Neural cell (in vitro differentiated cells): ENCODE measurements at regions not wholly inside any gene's neighbourhood (a gene's known extent, or its start where the extent isn't known, plus 50 kb on each side); places are given as distances from the start of the nearest gene placed in this dataset.

Experiments used
- H2AFZ ChIP-seq: fragments of 200-600, 300-800 bp; sonication (generic), shearing (Covaris generic); 2 replicates; pipeline ENCODE4 v1.6.0; 2014; ENCODE audit warnings: low read depth, mild to moderate bottlenecking, antibody characterized with exemption, low read length, moderate library complexity
- H3F3A ChIP-seq: fragments of 200-600 bp; shearing (Covaris generic); 2 replicates; pipeline ENCODE4 v1.6.1; 2016; ENCODE audit warnings: mild to moderate bottlenecking, moderate library complexity, mixed read lengths, antibody characterized with exemption, low read length; ENCODE audit not compliant: insufficient read depth, poor library complexity, severe bottlenecking
- H3K27ac ChIP-seq: fragments of 200-600, 300-800 bp; sonication (generic), shearing (Covaris generic); 2 replicates; pipeline ENCODE4 v1.5.1; 2014; ENCODE audit warnings: mild to moderate bottlenecking, low read length, moderate library complexity
- H3K27me3 ChIP-seq: fragments of 300-800, 200-600 bp; sonication (generic), shearing (Covaris generic); 2 replicates; pipeline ENCODE4 v1.6.0; 2014; ENCODE audit warnings: mild to moderate bottlenecking, low read depth, low read length, moderate library complexity; ENCODE audit not compliant: insufficient read depth
- H3K36me3 ChIP-seq: fragments of 300-800, 200-600 bp; sonication (generic), shearing (Covaris generic); 2 replicates; pipeline ENCODE4 v1.5.1; 2014; ENCODE audit warnings: mild to moderate bottlenecking, antibody characterized with exemption, low read length, moderate library complexity; ENCODE audit not compliant: insufficient read depth
- H3K4me2 ChIP-seq: fragments of 300-800, 200-600 bp; sonication (generic), shearing (Covaris generic); 2 replicates; pipeline ENCODE4 v1.6.0; 2014; ENCODE audit warnings: mild to moderate bottlenecking, low read length
- H3K4me3 ChIP-seq: fragments of 300-800, 200-600 bp; sonication (generic), shearing (Covaris generic); 2 replicates; pipeline ENCODE4 v1.5.1; 2014; ENCODE audit warnings: mild to moderate bottlenecking, low read length, moderate library complexity
- H3K79me2 ChIP-seq: fragments of 200-600 bp; shearing (Covaris generic); replicated peaks from 2 replicates; pipeline ENCODE4 v1.6.0; 2014; ENCODE audit warnings: mild to moderate bottlenecking, low read length, moderate library complexity; ENCODE audit not compliant: insufficient read depth
- H3K9ac ChIP-seq: fragments of 300-800, 200-600 bp; sonication (generic), shearing (Covaris generic); 2 replicates; pipeline ENCODE4 v1.6.1; 2016; ENCODE audit warnings: mild to moderate bottlenecking, low read length, mixed read lengths
- H3K9me2 ChIP-seq: fragments of 200-600 bp; shearing (Covaris generic); 2 replicates; pipeline ENCODE4 v1.6.1; 2016; ENCODE audit warnings: mild to moderate bottlenecking, low read length, mixed read lengths; ENCODE audit not compliant: insufficient read depth
- H3K9me3 ChIP-seq: fragments of 200-600, 300-800 bp; sonication (generic), shearing (Covaris generic); 2 replicates; pipeline ENCODE4 v1.6.1; 2016; ENCODE audit warnings: mild to moderate bottlenecking, mixed run types, low read length, moderate library complexity, mixed read lengths
- H4K20me1 ChIP-seq: fragments of 200-600 bp; shearing (Covaris generic); 2 replicates; pipeline ENCODE4 v1.6.1; 2016; ENCODE audit warnings: mild to moderate bottlenecking, mixed run types; ENCODE audit not compliant: insufficient read depth
- CTCF ChIP-seq: fragments of 450-650 bp; IDR thresholded peaks from 2 replicates; pipeline ENCODE4 v1.5.1; 2014; ENCODE audit warnings: antibody characterized with exemption, mild to moderate bottlenecking, moderate library complexity; ENCODE audit not compliant: poor library complexity, severe bottlenecking
- EP300 ChIP-seq: fragments of 450-650 bp; conservative IDR thresholded peaks from 2 replicates; pipeline ENCODE4 v1.6.1; 2014; ENCODE audit warnings: antibody characterized with exemption, mild to moderate bottlenecking, moderate library complexity; ENCODE audit not compliant: poor library complexity, severe bottlenecking
- EZH2 ChIP-seq: fragments of 200-600, 300-800 bp; shearing (Covaris generic), sonication (generic); IDR thresholded peaks from 2 replicates; pipeline ENCODE4 v1.6.1; 2014; ENCODE audit warnings: antibody characterized with exemption, low read length, borderline replicate concordance, mild to moderate bottlenecking; ENCODE audit not compliant: insufficient read depth, poor library complexity, severe bottlenecking
- MXI1 ChIP-seq: fragments of 450-650 bp; conservative IDR thresholded peaks from 2 replicates; pipeline ENCODE4 v1.6.1; 2014; ENCODE audit warnings: antibody characterized with exemption, mild to moderate bottlenecking; ENCODE audit not compliant: poor library complexity, severe bottlenecking
- POLR2AphosphoS5 ChIP-seq: IDR thresholded peaks from 2 replicates; pipeline ENCODE4 v1.6.1; 2012
- RAD21 ChIP-seq: fragments of 450-650 bp; conservative IDR thresholded peaks from 2 replicates; pipeline ENCODE4 v1.6.1; 2014; ENCODE audit warnings: antibody characterized with exemption, mild to moderate bottlenecking, moderate library complexity
- REST ChIP-seq: IDR thresholded peaks from 2 replicates; pipeline ENCODE4 v1.6.1; 2012; ENCODE audit warnings: borderline replicate concordance
- SMC3 ChIP-seq: fragments of 450-650 bp; conservative IDR thresholded peaks from 2 replicates; pipeline ENCODE4 v1.6.1; 2014; ENCODE audit warnings: antibody characterized with exemption, mild to moderate bottlenecking, moderate library complexity; ENCODE audit not compliant: poor library complexity
- TAF1 ChIP-seq: IDR thresholded peaks from 2 replicates; pipeline ENCODE4 v1.6.1; 2012; ENCODE audit warnings: low read depth

GRCh38 chr13:39998166-39998565 is 342.7 kb downstream of the COG6 start:
- Histone ChIP-seq H3K9me2 (no peaks in the 10 kb centered on the region), H3K27ac (no peak overlapping the region), H3K36me3 (no peaks in the 10 kb centered on the region), H3K27me3 (no peaks in the 10 kb centered on the region), H2AFZ (no peak overlapping the region), H3K9me3 (no peaks in the 10 kb centered on the region), H3K4me3 (no peak overlapping the region), H4K20me1 (no peaks in the 10 kb centered on the region), H3K9ac (no peak overlapping the region), H3F3A (no peaks in the 10 kb centered on the region), H3K79me2 (no peaks in the 10 kb centered on the region), H3K4me2 (no peak overlapping the region)
- TF ChIP-seq RAD21 (no peak), TAF1 (no peak), POLR2AphosphoS5 (no peak), EZH2 (no peak), REST (no peak), CTCF (no peak), MXI1 (no peak), SMC3 (no peak), EP300 (no peak)

GRCh38 chr13:40002016-40002415 is 346.6 kb downstream of the COG6 start:
- Histone ChIP-seq H3K36me3 (no peaks in the 10 kb centered on the region), H3K4me2 (no peak overlapping the region), H3F3A (no peaks in the 10 kb centered on the region), H4K20me1 (no peaks in the 10 kb centered on the region), H2AFZ (no peak overlapping the region), H3K27me3 (no peaks in the 10 kb centered on the region), H3K27ac (no peak overlapping the region), H3K79me2 (no peaks in the 10 kb centered on the region), H3K9ac (no peak overlapping the region), H3K9me2 (no peaks in the 10 kb centered on the region), H3K4me3 (no peak overlapping the region), H3K9me3 (no peaks in the 10 kb centered on the region)
- TF ChIP-seq EZH2 (no peak), MXI1 (no peak), RAD21 (no peak), SMC3 (no peak), REST (no peak), POLR2AphosphoS5 (no peak), EP300 (no peak), TAF1 (no peak), CTCF (no peak)
